Adrenal gland (tissue), 9 donors: ENCODE measurements at regions not wholly inside any gene's neighbourhood (a gene's known extent, or its start where the extent isn't known, plus 50 kb on each side); places are given as distances from the start of the nearest gene placed in this dataset.

Experiments used
- DNase-seq, 7 donors: peaks; one replicate each; pipeline ENCODE4 v3.0.0-alpha.2; 2019 to 2020
- H3K27ac ChIP-seq, 5 donors: fragments of 200-600 bp; sonication (generic) in 4 of 5; 1 replicate in 3 of 5; 2 replicates in 2 of 5; pipeline versions ENCODE4 v1.5.1 to v1.8.0; 2016 to 2020; ENCODE audit warnings: mild to moderate bottlenecking in 1 of 5
- H3K27me3 ChIP-seq: fragments of 200-600 bp; 2 replicates; pipeline ENCODE4 v1.8.0; 2021
- H3K36me3 ChIP-seq, 2 donors: fragments of 200-600 bp; replicated peaks in 1 of 2; 1 replicate in 1 of 2; 2 replicates in 1 of 2; pipeline versions ENCODE4 v1.5.1 to v1.8.0; 2018 to 2022
- H3K4me1 ChIP-seq, 2 donors: fragments of 200-600 bp; replicated peaks in 1 of 2; 1 replicate in 1 of 2; 2 replicates in 1 of 2; pipeline versions ENCODE4 v1.5.1 to v1.8.0; 2018 to 2021
- H3K4me3 ChIP-seq, 4 donors: fragments of 200-600 bp; sonication (generic) in 3 of 4; one replicate each; pipeline ENCODE4 v1.5.1; 2016 to 2018
- H3K9me3 ChIP-seq, 3 donors: fragments of 200-600 bp; sonication (generic) in 1 of 3; replicated peaks in 1 of 3; 1 replicate in 2 of 3; 2 replicates in 1 of 3; pipeline versions ENCODE4 v1.5.1 to v1.8.0; 2016 to 2021
- CTCF ChIP-seq, 6 experiments: fragments of 450-650 bp in 4 of 6; fragments of 200-600 bp in 2 of 6; sonication (generic) in 1 of 6; IDR thresholded peaks; 1 replicate in 5 of 6; 2 replicates in 1 of 6; pipeline versions ENCODE4 v1.5.1 to v1.8.0; 2016 to 2021; ENCODE audit warnings: antibody characterized with exemption in 6 of 6, mild to moderate bottlenecking in 2 of 6, moderate library complexity in 1 of 6
- POLR2A ChIP-seq, 2 donors: fragments of 450-650 bp; IDR thresholded peaks; one replicate each; pipeline ENCODE4 v1.6.1; 2017; ENCODE audit warnings: antibody characterized with exemption in 2 of 2, mild to moderate bottlenecking in 2 of 2, moderate library complexity in 1 of 2
- WGBS, 4 donors: extraction: QIAGEN DNeasy Blood & Tissue Kit in 2 of 4; methylation state at CpG; one replicate each; pipeline versions ENCODE4 v1.1.5 to v1.1.7; 2013 to 2017; 5-methylcytosine and 5-hydroxymethylcytosine counted together
- intact Hi-C, 2 donors: fragments of 100-400 bp; cut with DNase I; formaldehyde crosslinking; loops; one replicate each; pipeline versions ENCODE4 v1.14.1 to v1.15.0; 2022 to 2023
- donor health status: healthy with polysubstance abuse.
- donor health status: Bipolar disorder and iron deficiency.
- donor health status: DM: yes; HTN: yes; CAD: no.
- donor health status: DM: no; HTN: no; CAD: no.
- donor health status: DM: no; HTN: no; CAD: no.

- H3K27me3 ChIP-seq: no peaks in the 10 kb centered on the region
- no peaks in the 10 kb centered on the region for H3K36me3 ChIP-seq
- no peak overlapping the region for H3K27ac ChIP-seq
- WGBS, 4 donors: 65 to 83% (median 71%) methylated on average over 6 to 11 of the region's 11 CpGs
- no peak for TF ChIP-seq CTCF (IDR thresholded peaks at IDR 0.05)
- TF ChIP-seq POLR2A (IDR thresholded peaks at IDR 0.05): no peak
- H3K4me3 ChIP-seq: no peak overlapping the region
- intact Hi-C loops: loop anchor here in 1 of 2 donors (5.0 kb wide), 1 partner anchor 42 kb away; no protein-coding TSS in a partner anchor
- no peak for DNase-seq
- H3K4me1 ChIP-seq: no peaks in the 10 kb centered on the region
- no peaks in the 10 kb centered on the region for H3K9me3 ChIP-seq
Measured at GRCh38 chr16:11430601-11431317, 85.5 kb downstream of the RMI2 start.

- intact Hi-C loops: loop anchor here in 1 of 2 donors (5.0 kb wide), 1 partner anchor 40 kb away; no protein-coding TSS in a partner anchor
- Histone ChIP-seq H3K9me3 (no peaks in the 10 kb centered on the region), H3K4me1 (no peaks in the 10 kb centered on the region), H3K27me3 (no peaks in the 10 kb centered on the region), H3K4me3 (no peak overlapping the region), H3K36me3 (no peaks in the 10 kb centered on the region), H3K27ac (no peak overlapping the region)
- no peak for DNase-seq
- no peak for TF ChIP-seq POLR2A (IDR thresholded peaks at IDR 0.05)
- WGBS, 4 donors: 40 to 89% (median 78%) methylated on average over 1 to 4 of the region's 4 CpGs
Measured at GRCh38 chr16:11431915-11432465, 86.7 kb downstream of the RMI2 start.

DNA sequence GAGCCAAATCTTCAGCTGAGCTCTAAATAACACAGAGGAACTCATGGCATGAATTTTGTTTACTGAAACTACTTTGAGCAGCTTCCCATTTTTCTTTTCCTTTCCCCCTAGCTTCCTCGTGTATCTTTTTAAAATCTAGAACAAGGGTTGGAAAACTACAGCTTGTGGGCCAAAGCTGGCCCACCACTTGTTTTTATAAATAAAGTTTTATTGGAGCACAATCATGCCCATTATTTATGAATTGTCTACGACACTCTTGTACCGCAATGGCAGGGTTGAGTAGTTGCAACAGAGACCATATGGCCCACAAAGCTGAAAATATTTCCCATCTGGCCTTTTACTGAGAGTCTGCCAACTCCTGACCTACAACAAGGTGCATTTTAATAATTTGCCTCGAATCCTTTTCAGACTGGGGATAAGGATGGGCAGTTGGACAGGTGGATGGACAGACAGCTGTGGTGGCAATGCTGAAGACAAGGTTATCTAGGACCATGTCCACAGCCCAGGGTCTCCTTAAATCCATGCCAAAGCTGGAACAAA lies 87.7 kb downstream of the RMI2 start:
- H3K27me3 ChIP-seq: no peaks in the 10 kb centered on the region
- no peaks in the 10 kb centered on the region for H3K9me3 ChIP-seq
- intact Hi-C loops: loop anchor here in 1 of 2 donors (5.0 kb wide), 1 partner anchor 39 kb away; no protein-coding TSS in a partner anchor
- TF ChIP-seq CTCF (IDR thresholded peaks at IDR 0.05): no peak
- WGBS, 4 donors: 71 to 83% (median 78%) methylated on average over 4 of the region's 4 CpGs
- no peak overlapping the region for H3K27ac ChIP-seq
- no peak overlapping the region for H3K4me3 ChIP-seq
- H3K4me1 ChIP-seq: no peaks in the 10 kb centered on the region
- no peaks in the 10 kb centered on the region for H3K36me3 ChIP-seq
- no peak for DNase-seq

DNA sequence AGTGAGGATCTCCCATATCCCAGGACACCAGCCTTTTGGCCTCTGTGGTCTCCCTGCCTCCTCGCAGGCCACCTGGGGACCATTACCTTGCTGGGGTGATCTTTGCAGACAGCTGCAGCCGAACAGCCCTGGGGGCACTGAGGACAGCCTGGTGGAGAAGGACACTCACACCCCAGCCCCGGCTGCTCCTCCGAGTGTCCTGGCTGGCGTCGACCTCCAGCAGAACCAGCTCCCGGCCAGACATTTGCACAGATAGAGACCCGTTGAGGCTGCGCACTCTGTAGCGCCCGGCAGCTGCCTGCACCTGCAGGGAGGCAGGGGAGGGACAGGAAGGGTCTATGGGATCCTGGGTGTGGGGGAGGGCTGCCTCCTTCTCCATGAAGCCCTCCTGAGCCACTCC lies 90.3 kb downstream of the RMI2 start:
- TF ChIP-seq POLR2A (IDR thresholded peaks at IDR 0.05) (no peak), CTCF (IDR thresholded peaks at IDR 0.05) (no peak)
- DNase-seq: no peak
- Histone ChIP-seq H3K36me3 (no peaks in the 10 kb centered on the region), H3K27me3 (no peaks in the 10 kb centered on the region), H3K4me3 (no peak overlapping the region), H3K9me3 (no peaks in the 10 kb centered on the region), H3K27ac (no peak overlapping the region), H3K4me1 (no peaks in the 10 kb centered on the region)
- intact Hi-C loops: no loop called here
- WGBS, 4 donors: 55 to 78% (median 75%) methylated on average over 4 to 11 of the region's 11 CpGs
